Spinal cord (tissue), 9 donors: ENCODE measurements at regions not wholly inside any gene's neighbourhood (a gene's known extent, or its start where the extent isn't known, plus 50 kb on each side); places are given as distances from the start of the nearest gene placed in this dataset.
"Not testable (repeated sequence)": the region's sequence is repeated elsewhere in the genome, so short reads cannot be mapped to it uniquely, and the experiment has no call there.

ENCODE experiments used
- DNase-seq, 6 donors: peaks; one replicate each; pipeline versions ENCODE4 v3.0.0 to v3.0.0-alpha.2; 2013 to 2015; ENCODE audit warnings: low spot score in 6 of 6, low read depth in 4 of 6
- H3K27ac ChIP-seq: one replicate; pipeline ENCODE4 v1.5.1; 2013; ENCODE audit warnings: low read depth, low read length, control low read depth
- H3K27me3 ChIP-seq: one replicate; pipeline ENCODE4 v1.6.1; 2013; ENCODE audit warnings: low read length; ENCODE audit not compliant: control insufficient read depth, insufficient read depth
- H3K36me3 ChIP-seq: one replicate; pipeline ENCODE4 v1.6.1; 2013; ENCODE audit warnings: low read length; ENCODE audit not compliant: control insufficient read depth, insufficient read depth
- H3K4me1 ChIP-seq: one replicate; pipeline ENCODE4 v1.6.1; 2013; ENCODE audit warnings: low read length; ENCODE audit not compliant: control insufficient read depth, insufficient read depth
- H3K4me3 ChIP-seq: one replicate; pipeline ENCODE4 v1.5.1; 2013; ENCODE audit warnings: low read depth, low read length, control low read depth
- H3K9me3 ChIP-seq: one replicate; pipeline ENCODE4 v1.6.1; 2013; ENCODE audit warnings: low read length; ENCODE audit not compliant: control insufficient read depth, insufficient read depth
- WGBS: methylation state at CpG from one replicate; pipeline ENCODE4 v1.1.5; 2013; ENCODE audit warnings: missing lambda C conversion rate; ENCODE audit not compliant: insufficient coverage; 5-methylcytosine and 5-hydroxymethylcytosine counted together
- donor health status: healthy.

- Histone ChIP-seq H3K4me1 (peaks cover 12% of the 10 kb centered on the region), H3K9me3 (no peaks in the 10 kb centered on the region), H3K27ac (no peak overlapping the region), H3K36me3 (no peaks in the 10 kb centered on the region), H3K27me3 (peaks cover 35% of the 10 kb centered on the region), H3K4me3 (no peak overlapping the region)
- no peak for DNase-seq
- 91% methylated on average over 5 of the region's 5 CpGs for WGBS
Measured at GRCh38 chrX:9295551-9295950, 169.3 kb upstream of the TBL1X start.

GRCh38 chrX:9298221-9298620, 166.6 kb upstream of the TBL1X start:
- DNase-seq = no peak

GRCh38 chrX:9299681-9300080, 165.2 kb upstream of the TBL1X start:
- H3K4me3 ChIP-seq, H3K36me3 ChIP-seq, H3K4me1 ChIP-seq, H3K27ac ChIP-seq, DNase-seq, H3K9me3 ChIP-seq, H3K27me3 ChIP-seq: not testable (repeated sequence)
- WGBS = no CpG with 5 or more reads among the region's 3 CpGs

More at GRCh38 chrX:9298221-9298620, 166.6 kb upstream of the TBL1X start:
- peaks cover 11% of the 10 kb centered on the region for H3K27me3 ChIP-seq
- H3K4me1 ChIP-seq = peaks cover 2% of the 10 kb centered on the region
- no peaks in the 10 kb centered on the region for H3K36me3 ChIP-seq
- no peak overlapping the region for H3K4me3 ChIP-seq
- no peak overlapping the region for H3K27ac ChIP-seq
- H3K9me3 ChIP-seq = no peaks in the 10 kb centered on the region
- WGBS = no CpG with 5 or more reads among the region's 1 CpG

GRCh38 chrX:9301836-9302235, 163.0 kb upstream of the TBL1X start:
- H3K27me3 ChIP-seq = no peaks in the 10 kb centered on the region
- peak in 1 of 6 donors; percentile 54 for DNase-seq
- WGBS = no CpG with 5 or more reads among the region's 2 CpGs
- no peaks in the 10 kb centered on the region for H3K36me3 ChIP-seq
- no peak overlapping the region for H3K27ac ChIP-seq
- peaks cover 3% of the 10 kb centered on the region for H3K9me3 ChIP-seq
- H3K4me1 ChIP-seq = no peaks in the 10 kb centered on the region
- H3K4me3 ChIP-seq = no peak overlapping the region

- H3K9me3 ChIP-seq = peaks cover 3% of the 10 kb centered on the region
- DNase-seq = peak in 1 of 6 donors; percentile 50
- H3K36me3 ChIP-seq = no peaks in the 10 kb centered on the region
- 60% methylated on average over 2 of the region's 4 CpGs for WGBS
- H3K27ac ChIP-seq = no peak overlapping the region
- H3K4me1 ChIP-seq = no peaks in the 10 kb centered on the region
- H3K4me3 ChIP-seq = no peak overlapping the region
- H3K27me3 ChIP-seq = no peaks in the 10 kb centered on the region
Measured at GRCh38 chrX:9302381-9302780, 162.5 kb upstream of the TBL1X start.

- Histone ChIP-seq H3K27ac (no peak overlapping the region), H3K27me3 (peaks cover 4% of the 10 kb centered on the region), H3K36me3 (no peaks in the 10 kb centered on the region), H3K9me3 (peaks cover 3% of the 10 kb centered on the region), H3K4me3 (no peak overlapping the region), H3K4me1 (no peaks in the 10 kb centered on the region)
- 79% methylated on average over 2 of the region's 4 CpGs for WGBS
- DNase-seq = no peak
Measured at GRCh38 chrX:9308426-9308825, 156.4 kb upstream of the TBL1X start.

- Histone ChIP-seq H3K4me3 (no peak overlapping the region), H3K27ac (no peak overlapping the region)
Measured at GRCh38 chrX:9310616-9311015, 154.2 kb upstream of the TBL1X start.

GRCh38 chrX:9311421-9312160, 153.3 kb upstream of the TBL1X start:
- Histone ChIP-seq H3K4me1 (peaks cover under 1% of the 10 kb centered on the region), H3K36me3 (no peaks in the 10 kb centered on the region), H3K9me3 (no peaks in the 10 kb centered on the region), H3K27ac (no peak overlapping the region), H3K27me3 (peaks cover 4% of the 10 kb centered on the region), H3K4me3 (no peak overlapping the region)
- no peak for DNase-seq
- 100% methylated on average over 1 of the region's 8 CpGs for WGBS

More at GRCh38 chrX:9310616-9311015, 154.2 kb upstream of the TBL1X start:
- DNase-seq = no peak
- Histone ChIP-seq H3K4me1 (no peaks in the 10 kb centered on the region), H3K27me3 (peaks cover 4% of the 10 kb centered on the region), H3K9me3 (no peaks in the 10 kb centered on the region), H3K36me3 (no peaks in the 10 kb centered on the region)
- WGBS = 85% methylated on average over 2 of the region's 2 CpGs

- Histone ChIP-seq H3K9me3 (no peaks in the 10 kb centered on the region), H3K27me3 (peaks cover 4% of the 10 kb centered on the region), H3K36me3 (no peaks in the 10 kb centered on the region), H3K4me3 (no peak overlapping the region), H3K27ac (no peak overlapping the region), H3K4me1 (peaks cover 6% of the 10 kb centered on the region)
- no peak for DNase-seq
- 72% methylated on average over 7 of the region's 12 CpGs for WGBS
Measured at GRCh38 chrX:9312922-9313867, 151.7 kb upstream of the TBL1X start.
